ENCODE measurements at regions not wholly inside any gene's neighbourhood (a gene's known extent, or its start where the extent isn't known, plus 50 kb on each side); places are given as distances from the start of the nearest gene placed in this dataset.
"Not testable (repeated sequence)": the region's sequence is repeated elsewhere in the genome, so short reads cannot be mapped to it uniquely, and the experiment has no call there.

GRCh38 chr10:37067576-37067975 lies 57.8 kb upstream of the ANKRD30A start:
- DNase-seq: no peak

- DNase-seq: not testable (repeated sequence)
Observed at GRCh38 chr10:37062296-37062695, 63.1 kb upstream of the ANKRD30A start.

GRCh38 chr10:37057261-37057660 lies 68.1 kb upstream of the ANKRD30A start:
- DNase-seq: no peak

GRCh38 chr10:37053476-37053875 lies 71.9 kb upstream of the ANKRD30A start:
- no peak for DNase-seq

- DNase-seq: not testable (repeated sequence)
Observed at GRCh38 chr10:37049982-37050381, 75.4 kb upstream of the ANKRD30A start.

- not testable (repeated sequence) for DNase-seq
Observed at GRCh38 chr10:37044319-37044718, 81.1 kb upstream of the ANKRD30A start.

GRCh38 chr10:37035853-37036252 lies 89.5 kb upstream of the ANKRD30A start:
- no peak for DNase-seq

GRCh38 chr10:37015498-37015897 lies 109.9 kb upstream of the ANKRD30A start:
- no peak for DNase-seq

GRCh38 chr10:37010741-37011140 lies 114.7 kb upstream of the ANKRD30A start:
- no peak for DNase-seq

GRCh38 chr10:37008276-37008675 lies 117.1 kb upstream of the ANKRD30A start:
- not testable (repeated sequence) for DNase-seq

GRCh38 chr10:37003126-37003525 lies 122.3 kb upstream of the ANKRD30A start:
- DNase-seq: no peak

GRCh38 chr10:36995806-36996205 lies 129.6 kb upstream of the ANKRD30A start:
- DNase-seq: not testable (repeated sequence)

GRCh38 chr10:36994886-36995285 lies 130.5 kb upstream of the ANKRD30A start:
- no peak for DNase-seq

- DNase-seq: no peak
Observed at GRCh38 chr10:36989233-36989632, 136.2 kb upstream of the ANKRD30A start.

- DNase-seq: no peak
Observed at GRCh38 chr10:36946598-36946997, 178.8 kb upstream of the ANKRD30A start.

- DNase-seq: no peak
Observed at GRCh38 chr10:36943544-36943943, 181.9 kb upstream of the ANKRD30A start.

GRCh38 chr10:36942616-36943015 lies 182.8 kb upstream of the ANKRD30A start:
- DNase-seq: no peak

- DNase-seq: no peak
Observed at GRCh38 chr10:36903040-36903439, 222.4 kb upstream of the ANKRD30A start.

- DNase-seq: no peak
Observed at GRCh38 chr10:36899652-36900051, 225.7 kb upstream of the ANKRD30A start.

GRCh38 chr10:36888925-36889573 lies 236.3 kb upstream of the ANKRD30A start:
- DNase-seq: peak; percentile 3

- no peak for DNase-seq
Observed at GRCh38 chr10:36886303-36886891, 239.0 kb upstream of the ANKRD30A start.

GRCh38 chr10:36885746-36886145 lies 239.7 kb upstream of the ANKRD30A start:
- no peak for DNase-seq

- DNase-seq: no peak
Observed at GRCh38 chr10:36882781-36883180, 242.6 kb upstream of the ANKRD30A start.

GRCh38 chr10:36880898-36881297 lies 244.5 kb upstream of the ANKRD30A start:
- no peak for DNase-seq

All from NCI-H226 (cell line).